Nephron progenitor cell (in vitro differentiated cells): ENCODE measurements at regions not wholly inside any gene's neighbourhood (a gene's known extent, or its start where the extent isn't known, plus 50 kb on each side); places are given as distances from the start of the nearest gene placed in this dataset.

Experiments
- DNase-seq: peaks from one replicate; pipeline ENCODE4 v3.0.0; 2021
- H3K27ac Mint-ChIP-seq: 2 replicates; pipeline ENCODE4 v1.8.0; 2021; ENCODE audit warnings: mild to moderate bottlenecking, moderate library complexity, mixed read lengths
- H3K27me3 Mint-ChIP-seq: 2 replicates; pipeline ENCODE4 v1.8.0; 2021; ENCODE audit warnings: mild to moderate bottlenecking, low read depth, mixed read lengths; ENCODE audit not compliant: poor library complexity
- H3K36me3 Mint-ChIP-seq: 2 replicates; pipeline ENCODE4 v1.8.0; 2021; ENCODE audit warnings: low read depth, mixed read lengths
- H3K4me1 Mint-ChIP-seq: 2 replicates; pipeline ENCODE4 v1.8.0; 2021; ENCODE audit warnings: mixed read lengths
- H3K4me3 Mint-ChIP-seq: 2 replicates; pipeline ENCODE4 v1.8.0; 2021; ENCODE audit warnings: mild to moderate bottlenecking, moderate library complexity, mixed read lengths
- H3K9me3 Mint-ChIP-seq: 2 replicates; pipeline ENCODE4 v1.8.0; 2021; ENCODE audit warnings: mild to moderate bottlenecking, moderate library complexity, mixed read lengths
- CTCF ChIP-seq: fragments of 200-600 bp; sonication (generic); IDR thresholded peaks from 2 replicates; pipeline ENCODE4 v1.5.0; 2021; ENCODE audit warnings: antibody characterized with exemption

DNA sequence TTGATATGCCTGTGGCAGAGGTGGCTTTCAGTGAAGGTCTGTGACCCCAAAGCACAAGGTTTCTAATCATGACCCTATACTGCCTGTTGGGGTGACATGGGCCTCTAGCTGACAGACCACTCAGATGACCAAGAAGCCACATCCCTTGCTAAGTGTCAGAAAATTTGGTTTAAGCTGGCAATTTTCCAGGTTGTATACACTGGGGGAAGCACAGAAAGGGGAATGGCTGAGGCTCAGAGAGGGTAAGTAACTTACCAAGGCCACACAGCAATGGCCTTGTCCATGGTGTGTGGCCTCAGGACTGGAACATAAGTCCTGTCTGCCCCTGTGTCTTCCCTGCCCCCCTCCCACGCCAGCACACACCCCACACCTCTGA lies 66.9 kb upstream of the PRDM11 start:
- Mint-ChIP-seq H3K27ac (no peak overlapping the region), H3K27me3 (peaks cover 20% of the 10 kb centered on the region), H3K36me3 (no peaks in the 10 kb centered on the region), H3K4me1 (peaks cover 12% of the 10 kb centered on the region), H3K9me3 (peaks cover 4% of the 10 kb centered on the region), H3K4me3 (no peak overlapping the region)
- no peak for TF ChIP-seq CTCF
- DNase-seq, result no peak

- TF ChIP-seq CTCF, result no peak
- Mint-ChIP-seq H3K9me3 (peaks cover 4% of the 10 kb centered on the region), H3K36me3 (no peaks in the 10 kb centered on the region), H3K4me3 (no peak overlapping the region), H3K4me1 (peaks cover 12% of the 10 kb centered on the region), H3K27ac (no peak overlapping the region), H3K27me3 (peaks cover 20% of the 10 kb centered on the region)
- DNase-seq, result no peak
Observed at GRCh38 chr11:45079943-45080719, 66.3 kb upstream of the PRDM11 start.

GRCh38 chr11:45082744-45083543 lies 63.5 kb upstream of the PRDM11 start:
- Mint-ChIP-seq H3K4me1 (peaks cover 19% of the 10 kb centered on the region), H3K9me3 (peaks cover 4% of the 10 kb centered on the region), H3K4me3 (no peak overlapping the region), H3K27ac (no peak overlapping the region), H3K27me3 (peaks cover 19% of the 10 kb centered on the region), H3K36me3 (no peaks in the 10 kb centered on the region)
- no peak for TF ChIP-seq CTCF
- DNase-seq, result no peak

GRCh38 chr11:45083544-45084087 lies 62.8 kb upstream of the PRDM11 start:
- Mint-ChIP-seq H3K36me3 (no peaks in the 10 kb centered on the region), H3K27ac (no peak overlapping the region), H3K27me3 (peaks cover 19% of the 10 kb centered on the region), H3K9me3 (peaks cover 4% of the 10 kb centered on the region), H3K4me1 (peaks cover 16% of the 10 kb centered on the region), H3K4me3 (no peak overlapping the region)
- no peak for DNase-seq
- TF ChIP-seq CTCF, result peak; percentile 25

DNA sequence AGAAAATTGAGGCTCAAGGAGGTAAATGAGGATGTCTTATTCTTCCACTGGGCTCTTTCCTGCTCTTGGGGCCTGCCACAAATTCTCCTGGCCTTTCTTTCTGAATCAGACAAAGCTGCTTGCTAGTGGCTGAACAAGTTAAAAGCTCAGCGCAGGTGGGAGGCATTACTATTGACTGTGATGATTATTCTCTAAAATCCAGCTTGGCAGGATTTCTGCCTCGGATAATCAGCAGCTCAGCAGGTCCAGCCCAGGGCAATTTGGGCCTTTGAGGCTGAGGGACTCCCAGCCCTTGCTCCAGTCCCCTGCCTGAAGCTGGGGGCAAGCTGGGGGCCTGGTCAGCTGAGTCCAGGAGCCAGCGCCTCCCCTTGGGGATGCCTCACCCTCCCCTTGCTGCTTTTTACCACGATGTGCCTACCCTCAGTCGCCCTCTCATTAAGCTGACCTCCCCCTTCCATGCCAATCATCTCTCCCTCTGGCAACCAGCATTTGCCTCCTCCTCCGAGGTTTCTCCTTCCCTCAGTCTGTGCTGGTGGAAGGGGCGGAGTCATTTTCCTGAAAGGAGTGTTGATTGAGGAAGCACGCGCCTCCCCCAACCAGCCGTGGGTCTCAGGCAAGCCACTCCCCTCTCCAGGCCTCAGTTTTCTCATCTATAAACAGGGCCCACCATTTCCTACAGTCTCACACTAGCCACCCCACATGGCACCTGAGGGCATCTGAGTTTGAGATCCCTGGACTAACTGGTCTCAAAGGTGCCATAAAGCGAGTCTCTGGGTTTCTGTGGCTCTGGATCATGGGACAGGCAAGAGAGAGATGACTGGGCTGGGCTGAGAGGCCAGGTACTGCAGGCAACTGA lies 60.6 kb upstream of the PRDM11 start:
- peaks cover 4% of the 10 kb centered on the region for H3K9me3 Mint-ChIP-seq
- no peak for TF ChIP-seq CTCF
- H3K4me3 Mint-ChIP-seq, result no peak overlapping the region
- H3K4me1 Mint-ChIP-seq, result peaks cover 7% of the 10 kb centered on the region
- H3K27me3 Mint-ChIP-seq, result peaks cover 12% of the 10 kb centered on the region
- H3K36me3 Mint-ChIP-seq, result no peaks in the 10 kb centered on the region
- no peak overlapping the region for H3K27ac Mint-ChIP-seq
- no peak for DNase-seq
